HG03045 (cell line): ENCODE measurements at regions not wholly inside any gene's neighbourhood (a gene's known extent, or its start where the extent isn't known, plus 50 kb on each side); places are given as distances from the start of the nearest gene placed in this dataset.
"Not testable (repeated sequence)": the region's sequence is repeated elsewhere in the genome, so short reads cannot be mapped to it uniquely, and the experiment has no call there.

Source experiments
- ATAC-seq: cut with Tn5 transposase; IDR thresholded peaks from one replicate; pipeline ENCODE4 v1.9.1; 2021; ENCODE audit warnings: mild to moderate bottlenecking, moderate library complexity; ENCODE audit not compliant: unreplicated experiment

DNA sequence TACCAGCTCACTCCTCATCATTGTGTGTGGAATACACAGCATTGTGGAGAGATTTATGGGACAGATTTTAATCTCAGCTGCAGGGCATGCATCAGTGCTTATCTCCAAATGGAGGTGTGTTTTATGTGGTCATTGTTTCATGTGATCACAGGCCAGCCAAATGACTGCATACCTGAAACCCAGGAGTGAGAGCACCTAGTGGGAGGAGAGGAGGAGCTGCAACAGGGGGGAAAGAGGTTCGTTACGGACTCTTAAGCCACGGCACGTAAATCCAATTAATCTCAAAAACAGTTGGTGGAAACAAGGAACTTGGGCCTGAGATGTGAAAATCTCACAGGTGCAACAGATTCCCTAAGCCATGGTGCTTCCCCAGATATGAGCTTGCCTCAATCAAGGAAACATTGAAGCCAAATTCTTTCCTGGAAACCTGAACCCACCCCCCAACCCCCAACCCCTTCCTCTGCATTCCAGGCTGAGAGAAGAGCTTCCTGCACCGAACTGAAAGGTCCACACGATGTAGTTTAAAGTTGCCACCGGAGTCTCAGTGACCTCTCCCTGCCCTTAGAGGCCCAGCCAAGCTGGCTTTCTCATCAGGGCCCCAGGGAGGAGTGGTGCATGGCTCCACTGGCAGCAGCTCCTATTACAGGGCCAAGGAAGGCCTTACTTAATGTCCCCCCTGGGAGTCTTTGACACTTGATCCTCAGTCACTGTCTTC, 167.4 kb downstream of the C1D start:
- no peak for ATAC-seq

DNA sequence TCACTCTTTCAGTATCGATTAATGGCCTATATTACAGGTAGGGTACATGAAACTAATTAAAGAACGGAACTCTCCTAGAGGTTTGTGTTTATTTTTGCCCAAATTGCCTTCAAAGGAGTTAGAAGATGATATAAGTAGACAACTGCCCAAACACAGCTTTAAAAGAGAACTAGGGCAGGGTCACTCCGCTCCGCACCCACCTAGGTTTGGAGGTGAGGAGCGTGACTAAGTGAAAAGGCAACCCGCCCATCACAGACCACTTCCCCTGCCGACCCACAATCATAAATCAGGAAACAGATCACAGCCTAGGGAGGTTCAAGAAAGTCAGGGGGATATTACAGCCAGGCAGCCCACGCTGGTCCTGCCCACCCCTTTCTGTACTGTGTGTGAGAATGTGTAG, 166.7 kb downstream of the C1D start:
- ATAC-seq = no peak

DNA sequence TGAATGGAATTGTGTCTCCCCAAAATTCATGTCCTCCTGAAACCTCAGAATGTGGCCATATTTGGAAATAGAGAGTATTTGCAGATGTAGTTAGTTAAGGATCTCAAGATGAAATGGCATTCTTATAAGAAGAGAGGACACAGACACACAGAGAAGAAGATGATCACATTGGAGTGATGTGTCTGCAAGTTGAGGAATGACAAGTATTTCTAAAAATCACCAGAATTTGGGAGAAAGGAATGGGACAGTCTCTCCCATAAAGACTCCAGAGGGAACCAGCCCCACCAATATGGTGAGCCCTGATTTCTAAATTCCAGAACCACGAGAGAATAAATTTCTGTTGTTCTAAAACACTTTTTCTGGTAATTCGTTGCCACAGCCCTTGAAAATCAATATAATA, 166.3 kb downstream of the C1D start:
- no peak for ATAC-seq

DNA sequence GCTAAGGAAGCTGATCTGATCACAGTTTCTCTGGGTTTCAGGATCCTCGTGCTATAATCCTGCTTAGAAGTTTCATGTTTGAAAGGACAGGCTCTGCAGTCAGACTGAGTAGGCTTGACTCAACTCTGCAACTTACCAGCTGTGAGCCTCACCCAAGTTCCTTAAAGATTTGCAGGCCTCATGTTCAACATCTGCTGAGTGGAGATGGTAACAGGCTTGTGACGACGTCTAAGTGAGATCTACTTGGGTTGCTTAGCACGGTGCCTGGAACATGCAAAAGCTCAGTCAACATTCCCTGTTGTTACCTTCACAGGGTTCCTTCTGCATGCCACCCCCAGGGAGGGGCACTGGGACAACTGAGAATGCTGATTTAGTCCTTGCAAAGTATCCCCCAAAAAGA, 164.2 kb downstream of the C1D start:
- ATAC-seq = no peak

DNA sequence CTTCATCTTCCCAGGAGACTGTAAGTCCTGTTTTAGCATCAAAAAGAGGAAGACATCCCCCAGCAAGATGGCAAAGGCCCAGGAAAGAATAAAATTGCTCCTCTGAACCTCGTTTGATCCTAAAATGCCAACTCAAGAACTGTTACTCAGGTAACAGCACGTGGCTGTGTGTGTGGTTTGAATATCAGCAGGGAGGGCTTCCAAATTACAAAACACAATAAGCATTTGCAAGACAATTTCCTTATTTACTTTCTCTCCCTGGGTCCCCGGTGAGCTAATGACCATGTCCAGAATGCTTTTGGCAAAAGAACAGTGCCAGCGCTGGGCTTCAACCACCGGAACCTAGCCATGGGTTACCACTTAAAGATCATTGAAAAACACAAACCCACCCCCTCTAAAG, 163.6 kb downstream of the C1D start:
- no peak for ATAC-seq

DNA sequence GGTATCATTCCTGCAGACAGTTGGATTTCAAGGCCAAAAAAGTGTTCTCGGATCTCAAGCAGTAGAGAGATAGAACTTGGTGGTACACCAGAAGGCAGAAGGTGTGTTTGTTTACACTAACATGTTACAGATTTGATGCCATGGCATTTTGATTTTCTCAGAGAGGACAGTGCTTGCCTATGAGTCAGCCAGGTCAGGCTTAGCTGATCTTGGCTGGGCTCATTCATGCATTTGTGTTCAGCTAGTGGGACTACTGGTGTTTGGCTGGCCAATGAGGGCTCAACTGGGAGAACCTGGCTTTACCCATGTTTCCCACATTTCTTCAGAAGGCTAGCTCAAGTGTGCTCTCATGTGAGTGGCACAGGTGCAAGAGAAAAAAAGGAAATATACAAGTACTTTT, 162.0 kb downstream of the C1D start:
- no peak for ATAC-seq

DNA sequence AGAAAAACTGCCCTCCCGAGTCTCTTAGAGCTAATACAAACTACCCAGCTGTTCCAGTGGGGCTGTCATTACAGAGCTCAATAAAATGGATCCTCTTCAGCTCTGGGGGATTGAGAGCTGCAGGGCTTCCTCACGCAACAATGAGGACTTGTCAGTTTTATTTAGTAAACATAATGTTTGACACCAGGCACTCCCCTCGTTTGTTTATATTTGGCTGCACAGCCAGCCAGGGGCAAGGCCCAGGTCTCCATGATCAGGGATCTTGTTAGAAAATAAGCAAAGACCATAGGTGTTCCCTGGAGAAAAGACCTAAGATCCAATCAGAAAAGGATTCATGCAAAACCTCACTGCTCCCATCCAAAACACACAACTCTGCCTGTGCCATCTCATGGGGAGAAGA, 158.2 kb downstream of the C1D start:
- ATAC-seq = no peak

DNA sequence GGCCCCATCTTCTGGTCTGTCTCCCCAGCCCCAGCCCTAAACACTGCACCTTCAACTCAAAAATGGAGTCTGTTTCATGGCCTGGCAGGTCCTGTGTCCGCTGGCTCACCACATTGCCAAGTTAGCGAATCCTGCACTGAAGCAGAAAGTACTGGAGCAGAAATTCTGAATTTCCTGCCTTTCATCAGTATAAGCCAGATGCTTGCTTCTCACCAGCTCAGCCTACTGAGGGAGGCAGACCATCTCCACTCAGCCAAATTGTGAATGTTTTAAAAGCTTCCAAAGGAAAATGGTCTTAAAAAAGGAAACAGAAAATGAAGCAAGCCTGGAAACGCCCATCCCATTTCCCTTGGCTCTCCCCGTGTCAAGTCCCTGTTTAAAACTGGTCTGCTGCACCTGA, 157.8 kb downstream of the C1D start:
- ATAC-seq = no peak

DNA sequence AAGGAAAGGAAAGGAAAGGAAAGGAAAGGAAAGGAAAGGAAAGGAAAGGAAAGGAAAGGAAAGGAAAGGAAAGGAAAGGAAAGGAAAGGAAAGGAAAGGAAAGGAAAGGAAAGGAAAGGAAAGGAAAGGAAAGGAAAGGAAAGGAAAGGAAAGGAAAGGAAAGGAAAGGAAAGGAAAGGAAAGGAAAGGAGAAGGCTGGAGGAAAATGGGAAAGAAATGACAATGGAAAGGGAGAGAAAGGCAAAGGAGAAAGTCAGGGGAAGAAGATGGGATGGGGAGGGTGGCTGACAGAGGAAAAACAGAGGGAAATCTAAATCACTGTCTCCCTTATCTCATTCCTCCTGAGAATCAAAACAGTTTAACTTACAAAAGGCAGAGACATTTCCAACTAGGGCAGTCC, 156.3 kb downstream of the C1D start:
- ATAC-seq = not testable (repeated sequence)

DNA sequence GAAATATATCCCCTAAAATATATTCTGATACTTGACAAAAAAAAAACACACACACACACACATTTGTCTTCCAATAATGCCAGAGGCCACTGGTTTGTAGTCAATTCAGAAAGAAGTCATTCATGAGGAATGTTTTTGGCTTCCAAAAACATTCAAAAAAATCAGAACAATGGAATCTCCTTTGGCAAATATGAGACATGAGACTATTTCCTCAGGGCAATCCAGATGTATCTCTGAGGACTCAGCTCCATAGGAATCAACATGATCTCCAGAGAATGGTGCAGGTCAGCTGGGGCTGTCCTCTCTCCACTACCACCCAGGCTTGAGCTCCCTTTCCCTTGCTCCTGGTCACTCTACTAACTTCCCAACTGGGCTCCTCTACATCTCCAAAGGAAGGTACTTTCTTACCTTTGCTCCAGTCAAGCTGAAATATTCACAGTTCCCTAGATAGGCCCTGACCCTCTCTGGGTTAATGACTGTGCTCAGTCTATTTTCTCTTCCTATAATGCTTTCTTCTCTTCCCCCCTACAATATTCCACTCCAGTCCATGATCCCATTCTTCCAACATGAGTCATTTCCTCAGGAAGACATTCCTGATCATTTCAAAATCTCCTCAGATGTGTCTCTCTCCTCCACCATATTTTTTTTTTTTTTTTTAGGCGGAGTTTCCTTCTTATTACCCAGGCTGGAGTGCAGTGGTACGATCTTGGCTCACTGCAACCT, 145.3 kb downstream of the C1D start:
- ATAC-seq = no peak

DNA sequence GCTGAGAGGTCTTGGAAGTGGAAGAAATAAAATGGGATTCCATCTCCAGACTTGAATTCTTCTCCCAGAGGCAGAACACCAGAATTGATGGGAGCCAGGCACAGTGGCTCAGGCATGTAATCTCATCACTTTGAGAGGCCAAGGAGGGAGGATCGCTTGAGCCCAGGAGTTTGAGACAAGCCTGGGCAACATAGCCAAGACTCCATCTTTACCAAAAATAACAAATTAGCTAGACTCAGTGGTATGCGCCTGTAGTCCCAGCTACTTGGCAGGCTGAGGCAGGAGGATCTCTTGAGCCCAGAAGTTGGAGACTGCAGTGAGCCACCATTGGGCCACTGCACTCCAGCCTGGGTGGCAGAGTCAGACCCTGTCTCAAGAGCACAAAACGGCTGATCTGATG, 144.3 kb downstream of the C1D start:
- ATAC-seq = no peak

DNA sequence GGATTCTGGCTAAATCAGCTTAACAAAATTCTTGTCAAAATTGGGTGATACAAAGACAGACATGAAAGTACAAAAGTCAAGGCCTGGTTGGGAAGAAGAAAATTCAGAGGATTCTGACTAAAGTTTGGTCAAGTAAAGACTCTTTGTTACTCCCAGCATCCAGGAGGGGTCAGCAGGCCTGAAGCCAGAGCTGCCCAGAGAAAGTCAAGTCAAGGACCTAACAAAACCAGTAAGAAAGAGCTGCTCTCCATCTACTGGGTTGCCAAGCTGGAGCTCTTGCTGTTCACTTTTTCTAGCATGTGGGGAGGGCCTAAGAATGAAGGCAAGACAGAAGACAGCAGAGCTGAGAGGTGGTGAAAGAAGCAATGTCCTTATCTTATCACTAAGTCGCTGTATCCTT, 143.3 kb downstream of the C1D start:
- no peak for ATAC-seq

DNA sequence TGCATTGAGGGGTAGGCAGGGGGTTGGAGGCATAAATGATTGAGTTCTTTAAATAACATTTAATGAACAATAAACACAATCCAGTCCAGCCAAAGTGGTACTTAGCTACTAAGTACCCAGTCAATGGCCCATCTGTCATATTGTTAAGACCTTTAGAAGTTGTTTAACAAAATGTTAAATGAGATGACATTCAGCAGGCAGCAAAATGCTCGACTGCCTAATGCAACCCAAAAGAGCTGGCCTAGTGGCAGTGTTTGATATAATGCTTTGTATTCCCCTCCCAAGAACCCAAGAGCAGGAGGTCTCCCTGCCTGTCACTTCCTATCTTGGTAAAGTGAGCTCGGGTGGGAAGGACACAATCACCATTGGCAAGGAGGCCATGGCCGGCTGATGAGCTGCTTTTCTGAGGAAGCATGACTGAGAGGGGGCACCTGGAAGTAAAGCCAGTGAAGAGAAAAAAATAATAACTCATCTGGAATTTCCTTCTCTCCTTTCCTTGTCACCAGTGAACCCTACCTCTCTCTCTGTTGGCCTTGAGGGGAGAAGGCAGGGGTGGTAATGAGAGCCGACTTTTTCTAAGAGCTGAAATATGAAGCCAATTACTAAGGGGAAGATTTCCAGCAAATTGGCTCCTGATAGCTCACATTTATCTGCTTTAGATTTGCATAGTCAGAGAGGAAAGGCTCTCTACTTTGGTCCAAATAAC, 140.6 kb downstream of the C1D start:
- ATAC-seq = no peak

DNA sequence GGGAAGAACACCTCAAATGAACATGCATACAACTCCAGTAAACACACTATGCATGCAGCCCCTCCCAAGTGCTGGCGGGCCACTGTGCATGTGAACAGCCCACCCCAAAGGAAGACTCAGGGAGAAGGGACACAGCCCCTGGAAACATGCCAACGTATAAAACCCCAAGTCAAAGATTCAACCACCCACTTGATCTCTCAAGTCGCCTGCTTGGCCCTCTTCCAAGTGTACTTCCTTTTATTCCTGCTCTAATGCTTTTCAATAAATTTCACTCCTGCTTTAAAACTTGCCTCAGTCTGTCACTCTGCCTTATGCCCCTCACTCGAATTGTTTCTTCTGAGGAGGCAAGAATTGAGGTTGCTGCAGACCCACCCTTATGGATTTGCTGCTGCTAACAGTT, 139.1 kb downstream of the C1D start:
- ATAC-seq = no peak

DNA sequence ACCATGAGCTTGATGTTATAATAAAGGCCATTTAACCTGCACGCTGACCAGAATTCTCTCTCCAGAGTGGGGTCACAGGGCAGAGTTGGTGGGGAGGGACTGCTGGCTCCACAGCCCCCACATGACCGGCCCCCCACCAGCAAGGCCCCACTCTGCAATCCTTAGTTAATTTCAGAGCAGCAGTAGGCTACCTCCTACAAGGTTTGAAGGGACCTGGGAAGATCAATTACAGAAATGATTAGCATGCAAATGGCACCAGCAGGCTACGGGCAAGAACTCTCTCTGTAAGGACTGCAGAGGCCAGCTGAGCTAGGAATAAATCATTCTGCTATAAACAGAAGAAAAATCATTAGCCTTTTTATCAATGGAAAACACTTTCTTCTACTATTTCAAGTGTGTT, 135.3 kb downstream of the C1D start:
- ATAC-seq = no peak

DNA sequence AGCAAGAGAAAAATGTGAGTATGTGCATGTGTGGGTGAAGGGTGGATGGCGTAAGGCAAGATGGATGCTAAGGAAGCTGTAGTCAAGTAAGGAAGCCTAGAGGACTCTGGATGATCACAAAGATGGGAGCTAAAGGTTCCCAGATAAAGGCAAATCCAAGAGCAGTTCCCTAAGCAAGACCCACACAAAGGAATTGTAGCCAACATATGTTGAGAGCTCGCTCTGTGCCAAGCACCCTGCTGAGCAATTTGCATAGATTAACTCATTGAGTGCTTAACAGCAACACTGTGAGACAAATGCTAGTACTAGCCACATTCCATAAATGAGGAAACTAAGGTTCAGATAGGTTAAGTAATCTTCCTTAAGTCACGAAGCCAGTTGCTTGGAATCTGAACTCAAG, 132.6 kb downstream of the C1D start:
- no peak for ATAC-seq

DNA sequence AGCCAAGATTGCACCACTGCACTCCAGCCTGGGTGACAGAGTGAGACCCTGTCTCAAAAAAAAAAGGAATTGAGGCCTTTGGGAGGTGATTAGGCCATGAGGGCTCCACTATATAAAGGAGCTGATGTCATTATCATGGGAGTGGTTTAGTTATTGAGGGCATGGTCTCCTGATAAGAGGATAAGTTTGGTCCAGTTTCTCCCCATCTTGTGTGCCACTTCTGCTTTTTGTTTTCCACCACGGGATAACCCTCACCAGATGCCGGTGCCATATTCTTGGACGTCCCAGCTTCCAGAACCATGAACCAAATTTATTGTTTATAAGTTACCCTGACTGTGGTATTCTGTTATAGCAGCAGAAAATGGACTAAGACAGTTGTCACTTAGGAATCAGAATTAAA, 125.8 kb downstream of the C1D start:
- ATAC-seq = no peak

DNA sequence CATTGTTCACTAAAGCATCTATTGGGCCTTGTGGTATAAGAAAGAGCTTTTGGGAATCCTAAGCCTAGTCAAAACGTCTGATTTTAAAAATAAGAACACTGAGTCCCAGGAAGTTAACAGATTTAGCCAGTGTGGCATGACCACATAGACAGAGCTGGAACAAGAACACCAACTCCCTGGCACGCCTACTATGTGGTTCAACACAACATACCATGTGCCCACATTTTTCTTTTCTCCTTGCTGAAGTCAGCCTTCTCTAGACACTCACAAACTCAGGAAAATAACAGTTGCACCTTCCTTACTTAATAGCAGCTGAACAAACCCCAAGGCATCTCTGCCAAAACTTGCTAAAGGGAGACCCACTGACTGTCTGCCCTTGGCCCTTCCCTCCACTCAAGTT, 124.8 kb downstream of the C1D start:
- no peak for ATAC-seq

DNA sequence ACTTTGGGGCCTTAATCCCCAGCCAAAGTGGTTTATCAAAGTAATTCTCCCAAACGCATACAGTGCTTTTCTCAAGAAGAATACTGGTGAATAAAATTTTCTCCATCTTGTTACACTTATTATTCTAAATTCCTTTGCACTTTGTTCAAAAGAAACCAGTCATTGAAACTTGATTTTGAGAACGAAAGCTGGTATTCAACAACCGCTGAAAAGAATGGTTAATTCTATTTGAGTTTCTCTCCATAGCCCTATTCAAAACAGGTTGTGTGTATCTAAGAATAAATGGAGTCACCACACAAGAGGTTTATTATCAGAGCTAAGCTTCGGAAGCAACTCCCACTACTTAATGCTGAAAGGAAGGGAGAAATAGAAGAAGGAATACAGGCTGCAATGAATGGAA, 117.7 kb downstream of the C1D start:
- ATAC-seq = no peak

DNA sequence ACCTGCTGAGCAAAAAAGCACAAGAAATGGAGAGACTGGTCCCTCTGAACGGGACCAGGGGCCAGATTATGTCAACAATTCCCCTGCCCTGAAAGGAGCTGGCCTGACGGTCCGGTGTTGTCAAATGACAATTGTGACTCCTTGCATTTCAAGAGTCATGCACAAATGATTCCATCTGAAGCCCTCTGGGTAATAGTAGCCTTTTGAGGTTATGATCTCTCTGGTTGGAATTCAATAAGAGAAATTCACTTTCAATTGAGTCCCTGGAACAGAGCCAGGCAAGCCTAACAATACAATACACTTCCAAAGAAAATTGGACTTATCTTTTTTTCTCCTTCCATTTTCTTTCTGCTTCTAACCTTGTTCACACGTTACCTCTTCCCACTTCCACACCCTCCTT, 116.9 kb downstream of the C1D start:
- ATAC-seq = no peak

DNA sequence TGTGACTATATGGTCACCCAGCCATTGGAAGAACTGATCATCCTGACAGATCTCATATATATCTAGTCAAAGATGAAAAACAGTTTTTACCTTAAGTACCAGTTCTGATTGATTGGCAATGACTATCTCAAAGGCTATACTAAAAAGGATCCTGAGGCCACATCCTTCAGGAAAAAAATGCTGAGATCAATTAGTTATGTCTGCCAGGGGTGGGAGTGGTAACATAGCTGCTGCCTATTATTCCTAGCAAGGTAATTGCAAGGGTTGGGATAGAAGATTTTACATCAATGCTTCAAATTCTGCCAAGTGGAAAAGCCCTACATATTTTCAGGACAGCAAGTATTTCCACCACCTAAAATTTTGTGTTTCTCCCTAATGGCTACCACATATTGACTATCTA, 114.7 kb downstream of the C1D start:
- no peak for ATAC-seq

DNA sequence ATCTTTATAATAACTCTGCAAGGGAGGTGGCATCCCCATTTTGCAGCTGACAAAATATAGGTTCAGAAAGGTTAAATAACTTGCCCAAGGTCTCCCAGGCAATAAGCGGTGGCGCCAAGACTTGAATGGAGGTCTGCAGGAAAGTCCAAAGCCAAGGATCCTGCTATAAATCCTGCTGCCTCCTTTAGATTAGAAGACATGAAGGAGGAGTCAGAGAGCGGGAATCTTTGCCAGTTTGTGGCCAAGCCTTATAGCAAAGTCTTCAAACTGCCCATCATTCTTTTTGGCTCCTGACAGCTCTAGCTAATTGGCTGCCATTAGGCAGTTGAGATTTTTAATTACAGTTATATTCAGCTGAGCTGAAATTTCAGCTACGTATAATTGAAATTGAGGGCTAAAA, 114.3 kb downstream of the C1D start:
- ATAC-seq = no peak
